MCF 10A (cell line): ENCODE measurements at regions not wholly inside any gene's neighbourhood (a gene's known extent, or its start where the extent isn't known, plus 50 kb on each side); places are given as distances from the start of the nearest gene placed in this dataset.
A peak's percentile ranks its signal among the peaks of the same experiment; 100 is the strongest.

Experiments
- BruUV-seq: library from RNA; stranded (reverse); fragments of 400-500 nt; replicated peaks from 2 replicates; lab custom pipeline; 2021; lab: Mats Ljungman, UMichigan
- CTCF ChIA-PET: fragments of 300-600 bp; sonication (Branson Sonifier 250); formaldehyde crosslinking; extraction: SDS; loops from one replicate; lab custom pipeline; 2021; ENCODE audit warnings: antibody characterized with exemption, inconsistent platforms; lab: Yijun Ruan, JAX
- POLR2A ChIA-PET: fragments of 300-600, 350-650 bp; sonication (Branson Sonifier 250); formaldehyde crosslinking; extraction: SDS; loops from one replicate; lab custom pipeline; 2020; ENCODE audit warnings: antibody characterized with exemption, inconsistent platforms; lab: Yijun Ruan, JAX
- DNase-seq: peaks from one replicate; pipeline ENCODE4 v3.0.0-alpha.2; 2018; ENCODE audit not compliant: unreplicated experiment
- H3K27ac Mint-ChIP-seq: one replicate; pipeline ENCODE4 v1.8.0; 2022; ENCODE audit warnings: mild to moderate bottlenecking, low read depth, mixed read lengths; ENCODE audit not compliant: unreplicated experiment
- H3K27me3 Mint-ChIP-seq: one replicate; pipeline ENCODE4 v1.8.0; 2022; ENCODE audit warnings: mixed read lengths; ENCODE audit not compliant: insufficient read depth, unreplicated experiment
- H3K36me3 Mint-ChIP-seq: one replicate; pipeline ENCODE4 v1.8.0; 2022; ENCODE audit warnings: mild to moderate bottlenecking, moderate library complexity, mixed read lengths; ENCODE audit not compliant: insufficient read depth, unreplicated experiment
- H3K4me1 Mint-ChIP-seq: one replicate; pipeline ENCODE4 v1.8.0; 2022; ENCODE audit warnings: mixed read lengths; ENCODE audit not compliant: insufficient read depth, unreplicated experiment
- H3K4me3 Mint-ChIP-seq: one replicate; pipeline ENCODE4 v1.8.0; 2022; ENCODE audit warnings: mild to moderate bottlenecking, moderate library complexity, mixed read lengths; ENCODE audit not compliant: unreplicated experiment
- H3K9me3 Mint-ChIP-seq: one replicate; pipeline ENCODE4 v1.8.0; 2022; ENCODE audit warnings: mixed read lengths; ENCODE audit not compliant: unreplicated experiment
- CTCF ChIP-seq: fragments of 200-600 bp; IDR thresholded peaks from one replicate; pipeline ENCODE4 v1.8.0; 2022; ENCODE audit warnings: antibody characterized with exemption, mild to moderate bottlenecking; ENCODE audit not compliant: unreplicated experiment
- intact Hi-C: fragments of 100-400 bp; cut with micrococcal nuclease; formaldehyde crosslinking; loops from 2 replicates; pipeline ENCODE4 v1.14.1; 2022

- ChIA-PET POLR2A (interaction anchor here (0.6 kb wide), 1 partner anchor 35 kb away, joined by 3 read pairs; no protein-coding TSS in a partner anchor), CTCF (interaction anchor here (1.3 kb wide), 1 partner anchor 10 kb away, joined by 3 read pairs; no protein-coding TSS in a partner anchor)
- Mint-ChIP-seq H3K9me3 (no peaks in the 10 kb centered on the region), H3K27ac (no peak overlapping the region), H3K4me3 (no peak overlapping the region), H3K4me1 (peaks cover 12% of the 10 kb centered on the region), H3K27me3 (no peaks in the 10 kb centered on the region), H3K36me3 (no peaks in the 10 kb centered on the region)
- BruUV-seq = no TSS peak
- intact Hi-C loops = no loop called here
- no peak for TF ChIP-seq CTCF
- DNase-seq = no peak
Observed at GRCh38 chr2:153068915-153069314, 350.5 kb downstream of the ARL6IP6 start.

GRCh38 chr2:153068052-153068451 lies 349.6 kb downstream of the ARL6IP6 start:
- Mint-ChIP-seq H3K4me3 (no peak overlapping the region), H3K4me1 (peaks cover 12% of the 10 kb centered on the region), H3K27me3 (no peaks in the 10 kb centered on the region), H3K27ac (no peak overlapping the region), H3K9me3 (no peaks in the 10 kb centered on the region), H3K36me3 (no peaks in the 10 kb centered on the region)
- CTCF ChIA-PET = interaction anchor here (0.5 to 1.3 kb wide), 3 partner anchors 9 to 86 kb away, joined by 3 read pairs; no protein-coding TSS in a partner anchor
- TF ChIP-seq CTCF = no peak
- no TSS peak for BruUV-seq
- intact Hi-C loops = no loop called here
- POLR2A ChIA-PET = interaction anchor here (0.6 kb wide), 1 partner anchor 121 kb away, joined by 3 read pairs; no protein-coding TSS in a partner anchor
- DNase-seq = no peak

- Mint-ChIP-seq H3K4me3 (peak overlapping the region; percentile 14), H3K27ac (peak overlapping the region; percentile 70), H3K4me1 (peaks cover 15% of the 10 kb centered on the region), H3K36me3 (no peaks in the 10 kb centered on the region), H3K9me3 (no peaks in the 10 kb centered on the region), H3K27me3 (no peaks in the 10 kb centered on the region)
- ChIA-PET CTCF (interaction anchor here (0.6 to 1.8 kb wide), 4 partner anchors 9 to 419 kb away, joined by 3 to 4 read pairs (median 3); partner anchors contain the start of gene RPRM), POLR2A (interaction anchor here (0.5 to 1.3 kb wide), 11 partner anchors 10 to 344 kb away, joined by 3 to 6 read pairs (median 3); partner anchors contain the start of gene PRPF40A)
- TF ChIP-seq CTCF = no peak
- BruUV-seq = no TSS peak
- intact Hi-C loops = loop anchor here (5.0 kb wide), 2 partner anchors 137 to 348 kb away; no protein-coding TSS in a partner anchor
- peak; percentile 92 for DNase-seq
Observed at GRCh38 chr2:153059338-153060052, 341.1 kb downstream of the ARL6IP6 start.

GRCh38 chr2:153057743-153058142 lies 339.3 kb downstream of the ARL6IP6 start:
- no peak for DNase-seq
- ChIA-PET CTCF (interaction anchor here (1.8 kb wide), 1 partner anchor 421 kb away, joined by 4 read pairs; the partner anchor contains the start of gene RPRM), POLR2A (no interaction called here)
- no peaks in the 10 kb centered on the region for H3K27me3 Mint-ChIP-seq
- H3K4me3 Mint-ChIP-seq = no peak overlapping the region
- no TSS peak for BruUV-seq
- no peak for TF ChIP-seq CTCF
- intact Hi-C loops = loop anchor here (5.0 kb wide), 2 partner anchors 135 to 350 kb away; no protein-coding TSS in a partner anchor
- no peak overlapping the region for H3K27ac Mint-ChIP-seq
- H3K9me3 Mint-ChIP-seq = no peaks in the 10 kb centered on the region
- peaks cover 11% of the 10 kb centered on the region for H3K4me1 Mint-ChIP-seq
- H3K36me3 Mint-ChIP-seq = no peaks in the 10 kb centered on the region
